ENCODE measurements at regions not wholly inside any gene's neighbourhood (a gene's known extent, or its start where the extent isn't known, plus 50 kb on each side); places are given as distances from the start of the nearest gene placed in this dataset.

DNA sequence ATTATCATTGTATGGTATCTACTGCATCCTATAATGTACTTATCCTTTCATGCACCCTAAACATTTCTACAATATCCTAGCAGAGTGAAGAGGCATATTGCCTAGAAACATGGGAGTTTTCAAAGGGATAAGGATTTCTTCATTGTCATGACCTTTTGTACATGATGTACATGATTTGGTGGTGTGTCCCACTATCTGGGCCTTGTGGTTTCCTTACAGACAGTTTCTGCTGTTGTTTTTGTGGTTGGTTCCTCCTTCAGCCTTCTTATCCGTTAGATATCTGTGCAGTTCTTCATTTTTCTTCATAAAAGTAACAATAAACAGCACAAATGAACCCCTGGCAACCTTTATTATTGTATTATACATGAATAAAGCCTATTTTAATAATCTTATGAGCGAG lies 70.4 kb upstream of the BACH1 start:
- no peak for DNase-seq

DNA sequence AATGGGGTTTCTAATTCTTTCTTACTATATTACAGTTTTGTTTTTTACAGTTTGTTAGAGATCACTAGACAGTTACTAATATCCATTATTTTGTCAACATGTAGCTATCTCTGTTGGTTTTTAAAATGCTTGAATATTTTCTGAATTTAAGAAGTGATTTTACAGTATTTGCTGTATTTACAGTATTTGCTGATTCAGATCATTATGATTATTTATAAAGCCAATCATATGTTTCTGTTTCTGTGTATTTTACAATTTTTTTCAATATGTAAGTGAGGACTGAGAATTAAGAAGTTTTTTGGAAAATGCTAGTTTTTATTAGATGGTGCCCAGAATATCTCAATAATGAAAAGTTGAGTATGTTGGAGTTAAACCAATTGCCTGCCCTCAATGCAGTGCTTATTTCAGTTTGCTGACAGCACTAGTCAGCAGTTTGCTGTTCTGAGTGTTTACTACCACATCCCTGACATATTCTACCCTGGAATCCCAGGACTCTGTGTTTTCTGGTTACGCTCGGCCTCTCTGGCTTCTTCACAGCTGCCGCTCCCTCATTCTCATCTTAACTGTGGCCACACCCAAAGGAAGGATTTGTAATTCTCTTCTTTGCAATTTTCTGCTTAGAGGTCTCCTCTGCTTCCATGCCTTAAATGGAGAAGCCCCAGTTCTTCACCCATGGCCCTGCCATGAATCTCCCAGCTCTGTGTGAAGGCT lies 68.0 kb upstream of the BACH1 start:
- DNase-seq: no peak

DNA sequence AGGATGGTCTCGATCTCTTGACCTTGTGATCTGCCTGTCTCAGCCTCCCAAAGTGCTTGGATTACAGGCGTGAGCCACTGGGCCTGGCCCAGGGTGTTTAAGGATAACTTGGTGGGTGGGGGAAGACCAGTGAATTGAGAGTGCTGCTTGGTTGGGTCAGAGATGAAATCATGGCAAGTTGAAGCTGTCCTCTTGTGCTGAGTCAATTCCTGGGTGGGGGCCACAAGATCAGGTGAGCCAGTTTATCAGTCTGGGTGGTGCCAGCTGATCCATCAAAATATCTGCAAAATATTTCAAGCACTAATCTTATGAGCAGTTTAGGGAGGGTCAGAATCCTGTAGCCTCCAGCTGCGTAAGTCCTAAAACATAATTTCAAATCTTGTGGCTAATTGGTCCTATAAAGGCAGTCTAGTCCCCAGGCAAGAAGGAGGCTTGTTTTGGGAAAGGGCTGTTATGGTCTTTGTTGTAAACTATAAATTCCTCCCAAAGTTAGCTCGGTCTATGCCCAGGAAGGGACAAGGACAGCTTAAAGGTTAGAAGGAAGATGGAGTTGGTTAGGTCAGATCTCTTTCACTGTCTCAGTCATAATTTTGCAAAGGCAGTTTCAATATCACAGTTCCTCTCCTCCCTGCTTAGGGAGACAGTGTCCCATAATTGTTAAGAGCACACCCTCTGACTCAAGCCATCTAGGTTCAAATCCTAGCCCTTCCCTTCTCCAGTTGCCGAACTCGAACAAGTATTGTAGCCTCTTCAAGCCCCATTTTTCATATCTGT lies 66.8 kb upstream of the BACH1 start:
- DNase-seq: no peak

DNA sequence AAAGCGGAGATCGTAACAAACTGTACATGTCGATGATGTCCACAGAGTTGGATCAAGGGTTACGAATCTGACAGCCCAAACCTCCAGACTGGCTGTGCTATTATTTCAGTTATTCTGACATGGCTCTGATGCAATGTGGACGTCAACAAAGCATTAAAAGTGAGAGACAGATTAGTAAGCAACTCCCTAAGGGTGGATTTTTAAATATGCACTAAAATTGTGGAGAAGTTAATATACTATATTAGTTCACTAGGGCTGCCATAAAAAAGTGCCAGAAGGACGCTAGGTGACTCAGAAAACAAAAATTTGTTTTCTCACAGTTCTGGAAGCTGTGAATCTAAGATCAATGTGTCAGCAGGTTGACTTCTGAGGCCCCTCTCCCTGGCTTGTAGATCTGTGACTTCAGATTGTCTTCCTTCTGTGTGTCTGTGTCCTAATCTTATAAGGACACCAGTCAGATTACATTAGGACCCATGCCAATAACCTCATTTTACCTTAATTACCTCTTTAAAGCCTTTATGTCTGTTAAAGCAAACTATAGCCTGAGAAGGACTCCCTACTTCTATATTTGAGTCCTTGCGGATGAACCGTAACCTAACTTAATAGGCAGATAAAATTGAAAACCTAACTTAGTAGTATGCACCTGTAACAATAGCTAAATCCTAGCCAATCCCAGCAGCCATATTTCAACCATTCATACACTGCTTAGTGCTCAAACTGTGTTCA lies 66.0 kb upstream of the BACH1 start:
- DNase-seq: peak; percentile 34

DNA sequence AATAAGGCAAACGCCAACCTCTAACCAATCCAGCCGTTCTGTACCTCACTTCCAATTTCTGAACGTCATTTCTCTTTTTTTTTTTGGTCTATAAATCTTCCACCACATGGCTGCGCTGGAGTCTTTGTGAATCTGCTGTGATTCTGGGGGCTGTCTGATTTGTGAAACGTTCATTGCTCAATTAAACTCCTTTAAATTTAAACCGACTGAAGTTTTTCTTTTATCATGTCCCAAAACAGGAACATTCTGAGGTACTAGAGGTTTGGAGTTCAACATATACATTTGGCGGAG lies 65.5 kb upstream of the BACH1 start:
- DNase-seq: no peak

DNA sequence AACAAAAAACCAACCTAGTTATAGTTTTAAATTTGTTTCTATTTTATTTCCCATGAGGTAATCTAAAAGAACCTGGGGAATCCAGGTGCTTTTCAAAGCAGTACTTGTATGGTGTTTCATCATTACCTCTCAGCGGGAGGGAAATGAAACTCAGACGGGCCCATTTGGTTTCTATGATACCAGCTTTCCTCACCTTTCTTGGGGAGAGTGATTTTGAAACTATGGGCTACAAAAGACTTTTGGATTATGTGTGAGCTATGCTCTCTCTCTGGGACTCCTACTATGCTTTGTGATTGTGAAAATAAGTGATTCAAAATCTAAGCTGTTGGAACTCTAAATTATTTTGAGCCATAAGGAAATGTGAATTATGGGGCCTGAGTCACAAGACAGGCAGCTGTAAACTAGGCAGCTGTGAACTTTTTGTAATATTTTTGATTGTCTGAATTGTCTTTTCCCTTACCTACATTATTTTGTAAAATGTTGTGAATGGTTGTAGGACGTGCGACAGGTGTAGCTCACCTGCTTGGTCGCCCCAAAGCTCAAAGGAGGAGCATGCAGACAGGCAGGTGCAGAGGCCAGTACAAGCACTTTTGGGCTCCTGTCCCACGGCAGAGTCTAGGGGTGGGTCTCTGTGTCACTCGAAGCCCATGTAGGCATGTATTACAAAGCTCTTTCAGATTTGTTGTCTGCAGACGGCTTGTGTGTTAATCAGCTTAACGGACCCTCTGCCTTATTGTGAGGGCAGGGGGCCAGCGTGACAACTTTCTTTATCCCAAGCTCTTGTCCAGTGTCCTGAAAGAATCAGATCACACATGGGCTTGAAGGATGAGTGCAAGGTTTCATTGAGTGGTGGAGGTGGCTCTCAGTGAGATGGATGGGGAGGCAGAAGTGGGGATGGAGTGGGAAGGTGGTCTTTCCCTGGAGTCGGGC lies 64.8 kb upstream of the BACH1 start:
- no peak for DNase-seq

DNA sequence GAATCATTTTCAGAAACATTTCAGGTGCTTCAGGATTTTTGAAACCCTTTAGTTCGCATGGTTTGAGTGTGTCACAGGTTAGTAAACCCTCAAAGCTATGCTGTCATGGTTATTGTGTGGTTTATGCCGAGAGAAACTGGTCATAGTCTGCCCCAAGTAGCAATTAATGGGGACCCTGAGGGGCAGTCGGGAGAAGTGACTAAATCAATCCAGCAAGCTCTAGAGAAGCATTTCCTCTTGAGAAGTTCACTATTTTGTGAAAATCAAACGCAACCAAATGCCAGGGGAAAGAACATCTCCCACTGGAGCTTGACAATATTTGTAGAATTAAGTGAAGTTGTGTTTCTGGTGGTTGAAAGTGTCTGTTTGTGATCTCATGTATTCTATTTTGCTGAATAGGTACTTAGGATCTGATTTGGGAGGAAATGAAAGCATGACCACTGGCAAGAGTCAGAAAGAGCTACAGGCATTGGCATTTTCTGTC lies 63.0 kb upstream of the BACH1 start:
- no peak for DNase-seq

DNA sequence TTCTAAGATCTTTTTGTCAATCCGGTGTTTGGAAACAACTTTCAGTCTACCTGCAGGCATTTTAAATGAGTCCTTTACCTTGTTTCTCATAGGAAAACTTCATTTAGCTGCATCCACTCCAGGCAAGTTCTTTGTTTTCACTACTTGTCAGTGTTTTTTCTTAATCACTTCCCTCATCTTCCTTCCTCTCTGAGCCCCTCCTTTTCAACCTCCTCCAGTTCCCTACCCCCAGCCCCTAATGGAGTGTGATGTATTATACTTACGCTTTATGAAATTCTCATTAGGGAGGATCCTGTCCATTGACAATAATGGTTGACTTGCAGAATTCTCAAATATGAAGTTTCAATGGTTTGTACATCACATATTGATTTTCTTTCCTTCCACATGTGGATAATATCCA lies 62.5 kb upstream of the BACH1 start:
- DNase-seq: no peak

DNA sequence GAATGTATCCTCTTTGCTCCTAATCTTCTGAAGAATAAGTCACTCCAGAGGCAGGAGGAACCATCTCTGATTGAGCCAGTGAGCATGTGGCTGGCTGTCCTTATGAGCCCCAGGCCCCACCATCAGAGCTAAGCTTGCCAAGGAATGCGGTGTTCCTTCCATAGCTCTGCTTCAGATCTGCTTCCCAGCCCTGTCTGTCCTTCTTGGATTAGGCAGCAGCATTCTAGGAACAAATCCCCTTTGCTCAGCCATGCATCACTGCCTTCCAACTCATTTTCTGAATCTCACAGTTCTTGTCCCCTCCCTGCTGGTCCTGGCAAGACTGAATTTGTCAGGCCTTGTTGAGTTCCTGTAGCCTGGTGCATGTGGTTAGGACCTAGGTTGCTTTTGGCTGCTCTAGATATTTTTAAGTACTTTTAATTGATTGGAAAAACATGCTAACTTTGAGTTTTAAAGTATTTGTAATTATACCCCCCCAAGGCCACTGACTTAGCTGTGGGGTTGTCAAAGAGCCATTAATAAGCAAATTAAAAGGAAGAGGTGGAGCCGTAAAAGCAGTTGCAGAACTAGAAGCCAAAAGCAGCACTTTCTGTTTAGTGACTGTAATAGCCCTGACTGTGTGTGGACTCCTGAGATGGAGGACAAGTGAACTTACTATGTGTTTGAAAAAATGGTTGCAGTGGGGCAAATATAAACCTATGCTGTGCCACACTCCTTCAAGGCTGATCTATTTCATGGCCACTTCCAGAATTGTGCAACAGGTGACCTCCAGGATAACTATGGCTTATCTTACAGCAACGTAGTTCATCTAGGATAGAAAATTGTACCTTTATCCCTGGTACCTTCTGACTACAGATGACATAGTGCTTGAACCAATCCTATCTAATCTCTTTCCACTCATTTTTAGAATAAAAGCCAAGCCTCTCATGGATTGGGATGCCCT lies 61.3 kb upstream of the BACH1 start:
- DNase-seq: no peak

DNA sequence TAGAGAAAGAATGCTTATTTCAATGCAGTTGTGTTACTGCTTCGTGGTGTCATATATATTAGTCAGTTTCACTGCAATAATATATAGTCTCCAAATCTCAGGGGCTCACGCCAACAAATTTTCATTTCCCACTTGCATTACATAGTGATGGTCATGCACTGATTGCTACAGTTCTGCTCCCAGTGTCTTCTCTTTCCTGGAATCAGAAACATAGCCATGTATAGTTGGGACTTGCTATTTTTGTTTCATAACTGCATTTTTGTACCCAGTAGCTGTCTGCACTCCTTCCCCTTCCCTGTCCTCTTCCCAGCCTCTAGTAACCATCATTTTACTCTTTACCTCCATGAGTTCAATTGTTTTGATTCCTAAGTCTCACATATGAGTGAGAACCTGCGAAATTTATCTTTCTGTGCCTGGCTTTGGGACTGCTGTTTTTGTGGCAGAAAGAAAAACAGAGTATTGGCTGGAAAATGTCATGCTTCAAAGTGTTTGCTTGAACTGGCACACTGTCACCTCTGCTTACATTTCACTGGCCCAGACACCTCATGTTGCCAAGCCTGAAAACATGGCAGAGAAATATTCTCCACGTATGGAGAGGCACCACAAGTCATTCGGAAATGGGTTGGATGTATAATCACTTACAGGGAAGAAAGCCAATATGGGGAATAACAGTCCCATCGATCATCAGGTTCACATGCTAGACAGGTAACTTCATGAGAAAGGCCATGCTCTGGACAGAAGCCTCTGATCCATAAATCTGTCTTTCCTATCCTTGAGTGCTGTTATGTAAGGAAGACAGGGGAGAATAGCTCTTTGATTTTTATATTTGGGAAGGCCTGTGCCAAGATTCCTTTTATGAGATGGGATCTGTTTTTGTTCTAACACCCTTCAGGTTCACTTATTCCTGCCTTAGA lies 60.4 kb upstream of the BACH1 start:
- no peak for DNase-seq

DNA sequence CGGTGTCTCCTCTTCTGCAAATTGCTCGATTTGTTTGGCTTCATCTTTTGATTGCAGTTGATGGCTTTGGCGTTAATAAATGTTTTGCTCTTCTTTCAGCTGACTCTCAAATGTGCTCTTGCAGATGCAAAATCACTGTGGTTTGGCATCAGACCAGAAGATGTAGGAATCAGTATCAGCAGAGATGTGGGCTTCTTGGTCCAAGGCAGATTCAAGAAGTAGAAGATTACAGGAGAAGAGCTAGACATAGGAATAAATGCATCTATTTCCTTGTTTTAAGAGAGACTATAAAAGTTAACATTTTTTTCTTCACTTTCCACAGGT lies 59.8 kb upstream of the BACH1 start:
- no peak for DNase-seq

DNA sequence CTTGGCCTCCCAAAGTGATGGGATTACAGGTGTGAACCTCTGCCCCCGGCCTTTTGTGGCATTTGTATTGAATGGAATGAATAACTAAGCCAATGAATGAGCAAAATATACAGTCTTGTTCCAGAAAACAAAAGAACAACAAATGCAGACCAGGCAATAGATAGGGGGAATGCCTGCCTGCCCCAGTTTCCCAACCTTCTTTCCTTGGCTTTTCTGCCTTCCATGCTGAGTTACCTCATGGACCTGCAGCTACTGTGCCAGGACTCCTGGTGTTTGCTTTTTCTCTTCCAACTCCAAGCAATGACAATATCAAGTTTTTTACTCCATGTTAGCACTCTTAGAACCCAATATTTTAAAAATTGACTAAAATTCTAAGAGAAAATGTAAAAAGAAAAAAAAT lies 58.6 kb upstream of the BACH1 start:
- no peak for DNase-seq

DNA sequence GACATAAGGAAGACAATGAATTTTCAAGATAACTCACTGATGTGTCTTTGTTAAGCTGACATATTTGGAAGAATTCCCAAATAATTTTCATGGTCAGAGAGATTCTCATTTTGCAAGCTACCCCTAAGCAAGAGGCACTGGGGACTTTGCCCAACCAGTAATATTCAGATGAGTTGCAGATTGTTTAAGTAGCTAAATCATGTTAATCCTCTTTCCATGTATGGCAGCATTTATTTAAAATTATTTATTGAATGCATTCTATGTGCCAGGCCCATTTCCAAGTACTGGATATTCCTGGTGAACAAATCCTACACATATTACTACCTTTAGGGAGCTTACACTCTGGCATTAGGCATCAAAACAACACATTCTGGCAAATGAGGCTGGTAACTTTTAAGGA lies 56.5 kb upstream of the BACH1 start:
- no peak for DNase-seq

DNA sequence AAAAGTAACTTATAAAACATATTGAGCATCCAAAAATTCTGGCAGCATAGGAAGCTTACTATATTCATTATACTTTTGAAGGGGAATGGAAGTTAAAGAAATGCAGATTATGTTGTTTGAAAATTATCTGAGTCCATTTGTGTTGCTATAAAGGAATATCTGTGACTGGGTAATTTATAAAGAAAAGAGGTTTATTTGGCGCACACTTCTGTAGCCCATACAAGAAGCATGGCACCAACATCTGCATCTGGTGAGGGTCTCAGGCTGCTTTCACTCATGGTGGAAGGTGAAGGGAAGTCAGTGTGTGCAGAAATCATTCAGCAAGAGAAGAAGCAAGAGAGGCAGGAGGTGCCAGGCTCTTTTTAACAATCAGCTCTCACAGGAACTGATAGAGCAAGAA lies 55.5 kb upstream of the BACH1 start:
- no peak for DNase-seq

DNA sequence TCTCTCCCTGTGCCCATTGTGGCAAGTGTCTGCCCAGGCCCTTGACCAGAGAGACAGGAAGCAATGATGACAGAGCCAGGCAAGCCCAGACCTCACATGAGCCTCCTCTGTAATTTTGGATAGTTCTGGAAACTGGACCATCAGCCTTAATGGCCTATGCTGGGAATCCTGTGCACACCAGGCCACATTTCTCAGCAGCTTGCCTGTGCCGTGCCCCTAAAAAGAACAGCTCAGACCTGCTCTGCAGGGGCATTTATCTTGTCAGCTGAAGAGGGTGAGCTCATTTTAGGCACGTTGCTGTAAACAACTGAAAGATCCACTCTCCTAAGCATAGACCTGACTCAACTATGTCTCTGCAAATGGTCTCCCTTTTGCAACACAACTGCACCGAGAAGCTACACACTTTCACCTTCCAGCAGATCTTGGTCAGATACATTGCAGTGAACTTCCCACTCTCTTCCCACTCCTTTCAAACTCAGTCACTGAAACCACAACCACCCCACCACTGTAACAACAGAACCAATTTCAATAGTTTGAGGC lies 53.5 kb upstream of the BACH1 start:
- no peak for DNase-seq

DNA sequence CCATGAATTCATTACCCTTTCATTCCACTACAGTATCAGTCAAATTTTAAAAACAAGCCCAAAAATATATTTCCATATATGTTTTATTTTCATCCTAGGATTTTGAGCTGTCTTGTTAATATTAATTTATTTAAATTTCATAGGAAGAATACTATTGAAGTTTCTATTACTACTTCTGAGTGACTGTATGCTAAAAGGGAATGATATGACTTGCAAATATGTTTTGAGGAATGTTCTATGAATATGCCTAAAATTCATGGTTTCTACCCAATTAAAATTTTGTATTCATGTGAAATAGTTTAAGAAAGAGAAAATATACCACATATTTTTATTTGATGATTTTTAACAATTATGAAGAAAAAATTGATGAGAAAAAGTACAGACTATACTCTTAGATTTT lies 52.9 kb upstream of the BACH1 start:
- no peak for DNase-seq

DNA sequence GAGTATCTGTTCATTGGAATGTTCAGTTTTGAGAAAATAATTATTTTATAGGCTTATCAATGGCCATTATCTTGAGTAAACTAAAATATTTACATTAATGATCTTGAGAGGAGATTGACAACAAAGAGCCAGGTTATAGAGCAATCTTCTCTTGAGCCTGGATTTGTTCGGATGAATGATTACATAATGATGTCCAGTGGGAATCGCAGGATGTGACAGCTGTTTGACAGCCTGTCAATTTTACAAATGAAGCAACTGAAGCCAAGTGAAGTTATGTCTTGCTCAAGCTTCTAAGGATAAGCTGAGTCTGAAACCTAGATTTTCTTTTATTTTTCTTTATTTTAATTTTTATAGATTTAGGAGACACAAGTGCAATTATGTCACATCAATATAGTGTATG lies 52.1 kb upstream of the BACH1 start:
- DNase-seq: no peak

DNA sequence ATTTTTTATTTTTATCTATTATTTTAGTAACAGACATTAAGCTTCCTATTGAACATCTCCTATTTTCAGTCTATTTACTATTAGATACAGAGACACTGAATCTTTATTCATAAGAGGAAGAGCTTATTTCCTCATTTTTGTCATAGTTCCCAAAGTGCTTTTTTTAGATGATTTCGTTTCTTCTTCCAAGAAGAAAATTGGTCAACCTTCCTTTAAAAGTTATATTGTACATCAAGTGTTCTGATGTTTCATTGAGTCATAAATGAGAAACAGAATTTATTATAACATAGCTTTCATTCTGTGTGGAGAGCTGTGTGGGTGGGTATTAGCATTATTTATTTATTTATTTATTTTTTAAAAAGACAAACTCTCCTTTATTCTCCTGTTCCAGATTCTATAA lies 50.6 kb upstream of the BACH1 start:
- no peak for DNase-seq
